ENCODE measurements at regions not wholly inside any gene's neighbourhood (a gene's known extent, or its start where the extent isn't known, plus 50 kb on each side); places are given as distances from the start of the nearest gene placed in this dataset.

GRCh38 chr7:40944981-40945585 is 757.8 kb downstream of the INHBA start (continued):
- TF ChIP-seq CTCF (IDR thresholded peaks at IDR 0.05; ENCODE audit: control extremely low read depth in 1 of 3, insufficient read depth in 1 of 3, low read depth in 1 of 3, low read length in 3 of 3) (no peak), BRCA1 (IDR thresholded peaks at IDR 0.05; ENCODE audit: low read depth, low read length) (no peak), EZH2 (IDR thresholded peaks at IDR 0.05; ENCODE audit: low read depth, low read length, severe bottlenecking) (no peak)
